HG03342 (cell line): ENCODE measurements at regions not wholly inside any gene's neighbourhood (a gene's known extent, or its start where the extent isn't known, plus 50 kb on each side); places are given as distances from the start of the nearest gene placed in this dataset.
"Not testable (repeated sequence)": the region's sequence is repeated elsewhere in the genome, so short reads cannot be mapped to it uniquely, and the experiment has no call there.

Experiments used
- ATAC-seq: cut with Tn5 transposase; IDR thresholded peaks from one replicate; pipeline ENCODE4 v1.9.1; 2021; ENCODE audit warnings: mild to moderate bottlenecking, moderate library complexity; ENCODE audit not compliant: unreplicated experiment

DNA sequence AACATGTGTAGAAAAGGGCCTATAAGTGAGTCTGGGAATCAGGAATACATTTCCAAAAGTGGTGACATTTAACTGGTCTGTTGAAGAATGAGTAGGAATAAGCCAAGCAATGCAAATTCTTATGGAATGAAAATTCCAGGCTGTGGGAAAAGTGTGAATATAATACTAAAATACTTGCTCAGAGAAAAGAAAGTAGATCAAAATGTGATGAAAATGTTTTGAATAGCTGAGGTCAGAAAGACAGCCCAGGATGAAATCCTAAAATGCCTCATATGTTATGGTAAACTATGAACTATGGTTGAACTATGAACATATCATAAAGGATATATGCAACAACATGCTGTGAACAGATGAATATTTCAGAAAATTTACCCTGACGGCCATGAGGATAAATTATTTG lies 688.3 kb upstream of the FAT3 start:
- no peak for ATAC-seq

DNA sequence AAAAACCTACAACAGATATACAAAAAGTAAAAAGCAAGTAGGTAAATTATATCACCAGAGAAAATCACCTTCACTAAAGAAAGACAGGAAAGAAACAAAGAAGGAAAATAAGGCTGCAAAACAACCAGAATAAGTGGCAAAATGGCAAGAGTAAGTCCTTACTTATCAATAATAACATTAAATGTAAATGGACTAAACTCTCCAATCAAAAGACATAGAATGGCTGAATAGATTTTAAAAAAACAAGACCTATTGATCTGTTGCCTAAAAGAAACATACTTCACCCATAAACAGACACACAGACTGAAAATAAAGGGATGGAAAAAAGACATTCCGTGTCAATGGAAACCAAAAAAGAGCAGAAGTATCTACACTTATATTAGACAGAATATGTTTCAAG lies 695.7 kb upstream of the FAT3 start:
- ATAC-seq, result no peak

DNA sequence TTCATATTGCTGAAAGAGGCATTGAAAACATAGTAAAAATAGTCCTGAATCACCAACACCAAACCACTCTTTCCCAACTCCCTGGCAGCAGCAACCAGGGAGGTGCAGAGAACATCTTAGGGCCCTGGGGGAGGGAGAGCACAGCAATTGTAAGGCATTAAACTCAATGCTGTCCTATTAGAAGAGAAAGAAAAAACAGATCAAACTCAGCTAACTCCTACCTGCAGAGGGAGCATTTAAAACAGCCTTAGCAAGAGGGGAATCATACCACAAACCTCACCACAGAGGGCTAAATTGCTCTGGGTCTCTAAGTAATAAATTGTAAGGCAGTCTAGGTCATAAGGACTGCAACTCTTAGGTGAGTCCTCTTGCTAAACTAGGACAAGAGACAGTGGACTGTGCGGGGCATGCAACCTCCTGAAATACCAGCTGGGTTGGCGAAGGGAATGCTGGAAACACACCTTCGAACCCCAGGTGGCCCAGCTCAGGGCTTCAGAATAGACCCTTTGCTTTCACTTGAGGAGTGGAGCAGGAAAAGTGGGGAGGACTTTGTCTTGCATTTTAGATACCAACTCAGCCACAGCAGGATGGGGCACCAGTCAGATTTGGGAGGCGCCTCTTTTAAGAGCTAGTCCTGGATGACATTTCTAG lies 697.1 kb upstream of the FAT3 start:
- no peak for ATAC-seq

DNA sequence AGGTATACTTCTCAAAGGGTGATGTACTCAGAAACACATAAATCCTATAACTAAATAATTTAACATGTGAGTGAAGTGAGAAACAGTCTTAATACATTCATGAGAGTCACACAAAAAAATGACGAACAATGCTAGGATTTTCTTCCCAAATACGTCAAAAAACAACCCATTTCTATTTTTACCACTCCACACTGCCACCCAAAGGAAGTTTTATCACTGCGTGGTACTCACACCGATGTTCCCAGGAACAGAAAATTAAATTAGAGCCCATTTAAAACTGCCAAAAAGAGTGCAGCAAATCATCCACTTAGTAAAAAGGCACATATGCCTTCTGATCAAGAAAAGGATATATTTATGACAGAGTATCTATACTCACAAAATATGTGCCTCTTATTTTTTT lies 710.9 kb upstream of the FAT3 start:
- ATAC-seq, result no peak

DNA sequence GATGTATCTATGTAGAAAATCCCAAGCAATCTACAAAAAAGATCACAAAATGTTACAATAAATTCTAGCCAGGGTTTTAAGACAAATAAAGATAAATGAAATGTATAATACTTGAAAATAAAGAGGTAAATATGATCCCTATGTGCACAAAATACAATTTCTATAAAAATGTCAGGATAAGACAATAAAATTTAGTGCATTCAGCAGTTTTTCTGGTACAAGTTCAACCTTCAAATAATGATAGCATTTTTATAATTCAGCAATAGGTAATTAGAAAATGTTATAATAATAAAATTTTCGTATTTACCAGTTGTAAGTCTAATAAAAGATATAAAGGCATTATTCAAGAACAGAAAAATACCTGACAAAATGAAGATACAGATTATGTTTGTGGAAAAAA lies 726.8 kb upstream of the FAT3 start:
- ATAC-seq, result no peak

DNA sequence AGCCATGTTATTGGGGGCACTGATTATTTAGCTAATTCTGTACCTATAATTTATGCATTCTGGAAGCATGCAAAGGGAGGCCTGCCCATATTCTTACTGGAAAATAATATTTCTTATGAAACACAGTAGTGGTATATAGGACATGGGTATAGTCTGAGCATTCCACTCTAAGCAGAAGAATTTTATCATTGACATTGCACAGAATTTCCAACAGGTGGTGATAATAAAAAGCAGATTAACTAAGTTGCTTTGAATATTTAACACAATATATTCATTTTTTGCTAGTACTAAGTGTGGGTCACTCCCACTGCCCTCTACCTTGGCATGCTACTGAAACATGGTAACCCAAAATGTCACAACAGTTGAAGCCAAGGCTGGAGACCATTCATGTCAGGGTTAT lies 728.8 kb upstream of the FAT3 start:
- no peak for ATAC-seq

DNA sequence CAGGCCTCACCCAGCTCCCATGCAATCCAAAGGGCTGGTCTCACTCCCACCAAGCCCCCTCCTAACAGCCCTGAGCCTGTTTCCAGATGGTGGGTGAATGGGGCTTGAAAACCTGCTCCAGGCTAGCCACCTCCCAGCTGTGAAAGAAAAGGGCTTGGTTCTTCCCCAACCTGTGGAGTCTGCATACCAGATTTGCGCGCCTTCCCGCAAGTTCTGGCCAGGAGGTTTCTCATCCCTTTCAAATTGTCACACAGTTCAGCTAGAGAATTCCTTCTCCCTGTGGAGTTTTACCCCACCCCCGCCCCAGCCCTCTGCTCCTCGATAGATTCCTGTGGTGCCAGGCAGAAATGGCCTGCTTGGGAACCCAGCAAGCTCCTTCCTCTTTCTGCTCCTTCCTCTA lies 734.6 kb upstream of the FAT3 start:
- ATAC-seq, result no peak

DNA sequence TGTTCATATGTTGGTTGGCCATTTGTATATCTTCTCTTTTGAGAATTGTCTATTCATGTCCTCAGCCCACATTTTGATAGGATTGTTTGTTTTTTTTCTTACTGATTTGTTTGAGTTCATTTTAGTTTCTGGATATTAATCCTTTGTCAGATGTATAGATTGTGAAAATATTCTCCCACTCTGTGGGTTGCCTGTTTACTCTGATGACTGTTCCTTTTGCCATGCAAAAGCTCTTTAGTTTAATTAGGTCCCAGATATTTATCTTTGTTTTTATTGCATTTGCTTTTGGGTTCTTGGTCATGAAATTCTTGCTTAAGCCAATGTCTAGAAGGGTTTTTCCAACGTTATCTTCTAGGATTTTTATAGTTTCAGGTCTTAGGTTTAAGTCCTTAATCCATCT lies 740.7 kb upstream of the FAT3 start:
- not testable (repeated sequence) for ATAC-seq

DNA sequence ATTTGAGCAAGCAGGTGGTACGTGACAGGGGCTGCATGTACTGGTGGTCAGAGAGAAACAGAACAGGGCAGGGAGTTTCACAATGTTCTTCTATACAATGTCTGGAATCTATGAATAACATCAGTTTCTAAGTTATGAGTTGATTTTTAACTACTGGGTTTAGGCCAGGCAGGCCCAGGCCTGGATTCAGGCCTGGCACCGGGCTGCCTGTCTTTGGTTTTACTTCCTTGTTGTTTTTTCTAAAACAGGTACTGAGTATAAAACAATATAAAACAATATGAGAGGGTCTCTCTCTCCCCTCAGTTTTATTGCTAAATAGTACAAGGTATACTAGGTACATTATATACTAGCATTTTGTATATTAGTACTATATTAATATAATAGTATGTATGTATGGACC lies 742.7 kb upstream of the FAT3 start:
- not testable (repeated sequence) for ATAC-seq

DNA sequence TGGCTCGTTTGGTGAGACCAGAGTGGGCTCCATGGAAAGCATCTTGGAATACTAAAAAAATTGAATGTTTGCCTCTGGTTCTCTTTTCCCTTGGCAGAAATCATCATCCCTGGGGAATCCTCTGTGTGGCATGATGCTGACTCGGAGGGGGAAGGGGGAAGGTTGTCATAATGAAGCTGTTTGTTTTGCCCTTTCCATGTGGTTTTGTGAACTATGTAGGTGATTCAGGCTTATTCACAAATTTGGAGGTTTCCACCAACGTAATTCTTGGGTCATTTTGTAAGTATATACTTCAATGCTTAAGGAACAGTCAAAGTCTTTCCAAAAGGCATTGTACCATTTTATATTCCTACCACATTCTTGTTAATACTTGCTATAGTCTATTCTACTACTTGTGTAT lies 754.0 kb upstream of the FAT3 start:
- no peak for ATAC-seq

DNA sequence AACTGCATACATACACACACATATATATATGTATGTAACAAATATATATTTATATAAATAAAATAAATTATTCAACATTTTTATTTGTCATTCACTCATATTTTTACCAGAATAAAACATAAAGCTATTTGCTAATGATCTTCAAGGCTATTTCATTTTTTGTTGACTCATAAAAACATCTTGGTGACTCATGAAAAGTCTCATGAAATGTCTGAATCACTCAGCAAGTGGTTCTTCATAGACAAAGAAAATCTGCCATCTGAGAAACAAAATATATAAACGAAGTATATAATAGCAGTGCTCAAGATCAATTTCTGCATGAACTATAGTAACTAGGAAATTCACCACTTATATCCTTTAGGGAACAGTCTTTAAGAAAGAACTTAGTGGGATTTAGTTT lies 764.8 kb upstream of the FAT3 start:
- ATAC-seq, result no peak

DNA sequence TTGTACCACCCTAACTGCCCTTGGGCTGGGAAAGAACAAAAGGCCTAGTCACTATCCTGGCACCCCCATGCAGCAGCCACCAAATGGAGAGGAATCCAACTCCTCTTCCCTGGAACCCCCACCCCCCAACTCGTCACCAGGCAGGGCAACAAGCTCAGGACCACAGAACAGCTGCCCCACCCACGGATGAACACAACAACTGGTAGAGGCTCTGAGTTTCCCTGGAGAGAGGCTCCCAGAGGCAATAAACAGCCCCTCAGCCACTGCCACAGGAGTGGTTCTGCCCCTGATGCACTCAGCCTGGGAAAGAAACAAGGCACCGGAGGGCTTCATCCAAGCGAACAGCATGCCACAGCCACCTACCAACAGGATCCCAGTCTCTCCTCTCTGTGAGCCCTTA lies 778.4 kb upstream of the FAT3 start:
- ATAC-seq, result no peak

DNA sequence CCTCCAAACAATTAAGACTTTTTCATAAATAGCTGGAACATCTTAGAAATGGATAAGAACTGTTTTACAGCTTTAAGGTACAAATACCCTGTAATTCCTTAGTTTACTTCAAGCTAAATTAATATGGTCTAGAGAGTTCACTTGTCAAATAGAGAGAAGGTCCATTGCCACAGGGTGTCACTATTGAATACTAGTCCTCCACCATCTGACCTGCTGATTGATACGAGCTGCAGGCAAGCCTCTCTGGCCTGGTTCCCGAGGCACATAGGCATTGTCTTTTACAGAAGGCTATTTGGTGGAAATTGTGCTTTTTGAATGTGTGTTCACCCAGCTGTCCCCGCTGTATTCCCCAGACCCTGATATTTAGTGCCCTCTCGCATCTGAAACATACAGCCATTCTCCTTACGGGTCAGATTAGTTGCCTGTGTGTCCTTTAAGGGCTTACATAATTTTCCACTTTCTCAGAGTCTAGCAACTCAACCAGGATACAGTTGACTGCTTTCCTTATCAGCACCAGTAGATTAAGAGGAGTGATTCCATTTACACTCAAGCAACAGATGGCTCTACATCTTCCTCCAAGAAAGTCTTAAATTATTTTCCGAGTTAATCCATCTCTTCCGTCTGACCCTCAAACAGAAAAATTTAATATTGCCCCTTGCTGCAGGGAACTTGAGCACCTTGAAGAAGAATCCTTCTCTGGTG lies 788.8 kb upstream of the FAT3 start:
- no peak for ATAC-seq

DNA sequence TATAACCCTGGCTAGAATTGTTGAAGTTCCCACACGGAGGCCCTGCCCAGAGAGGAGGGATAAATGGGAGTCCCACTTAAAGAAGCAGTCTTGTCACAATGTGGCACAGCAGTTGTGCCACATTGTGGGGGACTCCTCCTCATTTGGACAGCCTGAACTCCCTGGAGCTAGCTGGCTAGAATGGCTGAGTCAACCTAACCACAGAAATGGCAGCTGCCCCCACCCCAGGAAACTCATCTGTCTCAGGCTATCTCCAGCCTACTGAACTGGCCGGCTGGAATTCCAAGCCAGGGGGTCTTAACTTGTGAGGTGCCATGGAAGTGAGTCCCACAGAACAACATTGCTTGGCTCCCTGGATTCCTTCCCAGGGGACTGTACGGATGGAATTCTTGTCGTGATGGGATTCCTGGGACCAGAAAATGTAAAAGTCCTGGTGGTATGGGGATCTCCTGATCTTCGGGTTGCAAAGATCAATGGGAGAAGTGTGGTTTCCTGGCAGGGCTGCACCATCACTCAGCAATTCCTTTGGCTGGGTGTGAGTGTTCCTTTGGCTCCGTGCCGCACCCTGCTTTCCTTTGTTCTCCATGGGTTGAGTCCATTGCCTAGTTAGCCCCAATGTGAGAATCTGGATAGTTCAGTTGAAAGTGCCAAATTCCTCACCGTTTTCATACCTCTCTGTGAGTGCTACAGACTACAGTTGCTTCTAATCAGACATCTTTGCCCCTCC lies 791.2 kb upstream of the FAT3 start:
- ATAC-seq, result no peak

DNA sequence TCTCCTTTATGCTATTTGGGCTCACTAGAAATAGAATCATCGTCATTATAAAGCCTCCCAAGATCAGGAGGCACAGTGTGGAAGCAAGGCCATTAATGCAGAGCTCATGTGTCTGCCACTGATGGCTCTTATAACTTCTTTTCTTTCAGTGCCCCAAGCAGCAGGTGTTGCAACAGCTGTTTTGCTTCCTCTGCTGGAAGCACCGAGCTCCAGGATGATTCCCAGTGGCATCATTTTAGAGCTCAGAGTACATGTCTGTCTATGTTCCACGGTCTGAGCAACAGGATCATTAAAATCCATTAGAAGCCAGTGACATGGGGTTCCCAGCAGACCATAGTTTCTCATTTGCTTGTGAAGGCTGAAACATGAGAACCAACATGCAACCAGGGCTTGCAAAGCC lies 803.0 kb upstream of the FAT3 start:
- ATAC-seq, result no peak

DNA sequence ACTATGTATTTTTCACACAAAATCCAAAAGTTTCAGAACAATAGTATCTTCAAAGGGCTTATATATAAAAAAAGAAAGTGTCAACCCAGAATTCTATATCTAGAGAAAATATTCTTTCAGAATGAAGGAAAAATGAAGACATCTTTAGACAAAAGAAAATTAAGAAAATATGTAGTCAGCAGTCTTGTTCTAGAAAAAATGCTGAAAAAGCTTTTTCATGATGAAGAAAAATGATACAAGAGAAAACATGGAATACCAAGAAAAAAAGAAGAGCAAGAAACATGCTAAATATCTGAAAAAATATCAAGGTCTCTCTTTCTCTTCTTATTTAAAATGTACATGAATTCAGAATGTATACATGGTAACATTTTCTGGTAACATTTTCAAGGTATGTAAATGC lies 816.8 kb upstream of the FAT3 start:
- ATAC-seq, result no peak

DNA sequence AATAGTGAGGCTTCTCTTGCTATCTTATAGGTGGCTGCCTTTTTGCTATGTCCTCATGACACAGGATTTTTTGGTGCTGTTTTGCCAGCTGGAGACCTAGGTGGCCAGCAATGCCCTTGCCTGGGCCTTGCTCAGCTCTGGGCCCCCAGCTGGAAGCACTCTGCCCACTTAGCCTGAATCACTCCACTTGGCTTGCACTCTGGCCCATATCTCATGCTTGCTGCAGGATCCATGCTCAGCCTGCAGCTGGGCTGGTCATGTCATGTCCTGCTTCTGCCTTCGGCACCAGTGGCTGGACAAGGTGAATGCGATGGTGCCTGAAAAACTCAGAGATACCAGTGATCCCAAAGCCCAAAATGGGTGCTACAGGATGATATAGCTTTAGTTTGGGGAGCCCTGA lies 818.6 kb upstream of the FAT3 start:
- no peak for ATAC-seq

DNA sequence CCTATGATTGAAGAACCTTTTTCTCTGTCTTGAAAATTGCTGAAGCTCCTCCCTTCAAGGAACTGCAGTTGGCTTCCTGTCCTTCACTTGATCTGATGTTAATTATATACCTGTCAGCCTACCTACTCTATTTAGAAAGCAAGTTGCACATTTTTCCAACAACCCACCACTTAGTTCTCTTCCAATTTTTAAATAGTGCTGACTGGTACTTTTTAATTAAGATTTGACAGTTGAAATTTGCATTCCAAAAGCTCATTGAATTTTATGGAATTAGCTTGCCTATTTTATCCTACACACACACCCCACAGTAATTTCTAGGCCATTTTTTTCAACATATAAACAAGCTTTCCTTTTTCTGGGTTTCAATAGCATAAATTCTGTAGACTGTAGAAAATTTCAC lies 820.3 kb upstream of the FAT3 start:
- no peak for ATAC-seq

DNA sequence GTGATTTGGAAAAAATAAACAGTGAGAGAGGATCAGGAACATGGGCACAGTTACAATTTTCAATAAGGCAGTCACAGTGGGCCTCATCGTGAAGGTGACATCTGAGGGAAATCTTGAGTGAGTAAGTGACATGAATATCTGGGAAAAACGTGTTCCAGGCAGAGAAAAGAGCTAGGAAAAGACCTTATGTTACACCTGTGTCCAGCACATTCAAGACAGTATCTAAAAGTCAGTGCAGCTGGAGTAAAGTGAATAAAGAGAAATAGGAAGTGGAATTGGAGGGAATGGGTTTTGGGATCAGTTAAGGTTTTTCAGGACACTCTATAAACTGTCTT lies 827.5 kb upstream of the FAT3 start:
- no peak for ATAC-seq

DNA sequence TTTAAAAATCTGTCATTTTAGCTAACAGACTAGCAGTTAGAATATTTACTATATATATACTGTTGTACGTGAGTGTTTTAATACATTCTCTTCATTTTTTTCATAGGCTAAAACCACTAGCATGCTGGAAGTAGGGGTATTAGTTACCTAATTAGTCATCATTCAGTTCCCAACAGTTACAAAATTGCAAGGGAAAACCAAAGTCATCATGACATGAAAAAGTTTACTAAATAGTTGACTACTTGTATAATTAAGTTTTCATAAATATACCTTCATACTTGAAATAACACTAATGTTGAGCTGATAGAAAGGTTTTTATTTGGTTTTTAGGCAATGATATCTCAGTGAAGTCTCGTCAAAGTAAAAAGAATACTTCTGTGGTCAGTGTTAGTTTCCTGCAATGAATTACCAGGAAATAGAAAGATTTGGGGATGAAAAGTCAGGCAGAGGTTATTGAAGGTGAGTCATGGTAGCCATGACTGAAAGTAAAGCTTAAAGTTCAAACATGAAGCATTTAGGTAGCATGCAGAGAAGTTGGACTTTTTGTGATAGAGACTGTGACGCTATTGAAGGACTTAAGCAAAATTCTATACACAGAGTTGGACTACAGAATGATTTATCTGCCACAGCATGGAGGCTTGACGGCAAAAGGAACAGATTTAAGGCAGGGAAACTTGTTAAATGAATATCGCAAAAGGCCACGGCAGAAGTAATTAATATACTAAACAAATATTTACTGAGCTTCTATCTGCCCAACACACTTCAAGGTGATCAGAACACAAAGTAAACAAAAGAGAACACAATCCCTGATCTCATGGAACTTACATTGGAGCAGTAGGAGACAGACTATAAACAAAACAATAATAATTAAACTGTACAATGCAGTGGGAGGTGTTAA lies 828.1 kb upstream of the FAT3 start:
- ATAC-seq, result no peak

DNA sequence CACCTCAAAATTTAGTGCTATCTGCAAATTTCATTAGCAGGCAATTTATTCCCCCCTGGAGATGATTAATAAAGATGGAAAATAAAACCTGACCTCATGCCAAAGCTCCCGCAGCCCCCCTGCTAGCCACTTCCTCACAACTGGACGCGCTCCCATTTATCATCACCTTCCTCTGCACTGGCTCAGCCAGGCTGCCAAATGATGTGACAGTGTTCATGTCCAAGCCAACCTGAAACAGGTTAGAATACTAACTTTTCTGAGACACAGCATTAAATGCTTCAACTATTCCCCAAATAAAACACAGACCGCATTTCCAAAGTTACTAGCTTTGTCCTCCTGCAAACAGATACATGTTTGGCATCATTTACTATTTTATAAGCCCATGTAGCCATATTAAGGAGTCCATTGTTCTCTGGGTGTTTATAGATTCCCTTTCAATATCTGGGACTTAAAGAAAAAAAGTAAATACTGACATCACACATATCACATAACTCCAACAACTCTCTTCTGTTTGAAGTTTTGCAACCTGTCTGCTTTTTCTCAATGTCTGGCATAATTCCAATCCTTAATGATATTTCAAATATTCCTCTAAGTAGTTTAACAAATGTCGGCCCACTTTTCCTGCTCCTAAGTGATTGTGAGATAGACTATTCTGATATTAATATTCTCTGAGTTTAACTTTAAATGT lies 829.7 kb upstream of the FAT3 start:
- ATAC-seq, result no peak
